SKM-1 treated with dmso at 0.1 percent for 144 hours (cell line): ENCODE measurements at regions not wholly inside any gene's neighbourhood (a gene's known extent, or its start where the extent isn't known, plus 50 kb on each side); places are given as distances from the start of the nearest gene placed in this dataset.
A peak's percentile ranks its signal among the peaks of the same experiment; 100 is the strongest.

Source experiments
- DNase-seq: peaks from one replicate; lab custom pipeline; 2025; ENCODE audit not compliant: unreplicated experiment; lab: John Stamatoyannopoulos, UW

DNA sequence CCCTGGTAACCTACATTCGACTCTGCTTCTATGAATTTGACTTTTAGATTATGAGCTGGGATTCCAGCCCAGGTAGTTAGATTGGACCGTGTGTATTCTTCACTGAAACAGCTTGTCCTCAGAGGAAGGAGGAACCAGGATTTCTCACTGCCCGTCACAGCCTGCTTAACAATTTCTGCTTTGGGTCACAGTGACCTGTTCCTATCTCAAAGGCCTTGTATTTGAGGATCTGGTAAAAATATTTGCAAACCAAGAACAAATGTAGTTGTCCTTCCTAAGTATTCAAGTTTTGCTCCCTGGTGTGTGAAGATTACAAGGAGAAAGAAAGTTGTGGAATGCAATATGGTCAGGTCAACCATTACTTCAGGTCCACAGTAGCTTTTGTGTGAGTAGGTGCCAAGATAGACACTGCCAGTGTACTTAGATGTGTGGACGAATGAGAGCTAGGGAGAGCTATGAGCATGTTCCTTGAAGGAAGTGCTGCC is 55.1 kb downstream of the KIF4B start:
- no peak for DNase-seq

GRCh38 chr5:155069961-155070360 is 56.4 kb downstream of the KIF4B start:
- DNase-seq: no peak

DNA sequence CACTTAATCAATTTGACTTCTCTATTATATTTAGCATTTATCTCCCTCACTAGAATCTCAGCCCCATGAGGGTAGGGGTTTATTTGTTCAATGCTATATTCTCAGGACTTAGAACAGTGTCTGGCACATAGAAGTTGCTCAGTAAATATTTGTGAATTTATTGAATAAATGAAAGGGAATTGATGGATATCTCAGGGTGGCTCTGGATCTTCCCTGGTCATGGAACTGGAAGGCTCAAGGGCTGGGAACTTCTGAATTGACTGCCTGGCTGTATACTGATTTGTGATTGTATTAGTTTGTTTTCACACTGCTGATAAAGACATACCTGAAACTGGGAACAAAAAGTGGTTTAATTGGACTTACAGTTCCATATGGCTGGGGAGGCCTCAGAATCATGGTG is 57.2 kb downstream of the KIF4B start:
- DNase-seq: no peak

DNA sequence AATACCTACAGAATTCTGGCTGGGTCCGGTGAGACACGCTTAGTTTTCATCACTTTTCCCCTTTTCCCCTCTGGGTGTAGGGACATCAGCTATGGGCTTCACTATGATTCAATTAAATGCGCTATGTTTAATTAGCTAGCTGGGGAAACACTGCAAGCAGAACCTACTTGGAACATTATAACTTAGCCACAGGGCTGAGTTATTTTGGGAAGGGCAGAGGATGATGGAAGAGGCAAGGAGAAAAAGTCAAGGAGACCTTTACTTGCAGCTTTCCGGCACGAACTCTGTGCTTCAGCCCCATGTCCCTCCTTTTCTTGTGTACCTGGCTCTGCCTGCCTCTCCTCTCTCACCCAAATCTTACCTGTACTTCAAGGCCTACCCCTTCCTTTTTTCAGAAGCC is 62.8 kb downstream of the KIF4B start:
- no peak for DNase-seq

- DNase-seq: no peak
Observed at GRCh38 chr5:155079698-155080097, 66.1 kb downstream of the KIF4B start.

DNA sequence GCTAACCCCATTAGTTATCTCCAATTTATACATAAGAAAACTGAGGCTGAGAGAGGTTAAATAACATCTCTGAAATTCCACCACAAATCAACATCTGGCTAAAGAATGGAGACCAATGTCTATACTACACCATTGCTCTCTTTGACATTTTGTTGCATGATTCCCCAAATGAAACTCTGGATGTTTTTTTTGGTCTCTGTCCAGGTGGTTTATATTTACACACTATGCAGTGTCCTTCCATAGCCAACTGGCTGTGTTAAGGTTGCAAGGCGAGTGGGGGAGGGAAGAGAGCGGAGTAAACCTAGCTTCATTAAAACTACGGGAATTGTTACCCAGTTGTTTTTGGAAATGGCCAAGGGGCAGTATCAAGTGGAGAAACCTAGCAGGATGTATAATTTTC is 67.2 kb downstream of the KIF4B start:
- DNase-seq: no peak

GRCh38 chr5:155081618-155082017 is 68.1 kb downstream of the KIF4B start:
- no peak for DNase-seq

DNA sequence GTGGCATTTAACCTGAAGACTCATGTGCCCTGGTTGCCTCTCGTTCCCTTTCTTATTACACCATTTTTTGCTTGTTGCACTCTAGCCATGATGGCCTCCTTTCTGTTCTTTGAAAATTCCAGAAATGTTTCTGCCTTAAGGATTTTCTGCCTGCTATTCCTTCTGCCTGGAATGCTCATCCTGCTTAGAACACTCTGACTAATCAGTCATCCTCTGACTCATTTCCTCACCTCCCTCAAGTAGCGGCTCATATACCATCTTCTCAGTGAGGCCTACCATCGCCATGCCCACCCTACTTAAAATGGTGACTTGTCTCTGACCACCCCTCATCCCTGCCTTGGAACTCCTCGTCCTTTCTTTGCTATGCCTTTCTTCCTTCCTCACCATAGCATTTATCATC is 68.8 kb downstream of the KIF4B start:
- no peak for DNase-seq

DNA sequence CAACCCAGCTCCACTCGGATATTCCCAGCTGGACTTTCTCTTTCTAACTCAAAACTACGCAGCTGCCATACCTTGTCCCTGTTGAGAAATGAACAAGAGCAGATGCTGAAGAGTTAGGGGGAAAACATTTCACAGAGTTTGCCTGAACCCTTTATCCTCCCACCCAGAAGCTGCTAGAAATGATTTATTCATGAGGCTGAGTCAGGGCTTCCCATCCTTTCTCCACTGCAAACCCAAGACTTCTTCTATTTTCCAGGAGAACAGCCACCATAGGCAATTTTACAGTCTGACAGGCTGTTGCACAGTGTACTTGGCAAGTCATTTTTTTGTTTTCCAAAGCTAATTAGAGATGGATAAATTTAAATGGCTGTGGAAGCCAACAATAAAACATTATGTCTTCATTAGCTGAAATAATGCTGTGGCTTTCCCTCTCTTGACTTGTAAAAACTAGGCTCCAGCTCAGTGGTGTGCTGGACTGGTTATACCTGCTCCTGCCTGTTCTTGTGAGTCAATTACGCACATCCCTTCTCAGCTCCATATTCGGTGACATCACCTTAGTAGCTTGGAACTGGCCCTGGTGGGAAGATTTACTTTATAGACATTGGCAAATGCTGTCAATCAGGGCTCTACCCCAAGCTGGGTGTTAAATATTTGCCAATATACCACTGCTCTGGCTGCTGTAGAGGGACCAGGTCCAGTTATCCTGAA is 71.9 kb downstream of the KIF4B start:
- no peak for DNase-seq

DNA sequence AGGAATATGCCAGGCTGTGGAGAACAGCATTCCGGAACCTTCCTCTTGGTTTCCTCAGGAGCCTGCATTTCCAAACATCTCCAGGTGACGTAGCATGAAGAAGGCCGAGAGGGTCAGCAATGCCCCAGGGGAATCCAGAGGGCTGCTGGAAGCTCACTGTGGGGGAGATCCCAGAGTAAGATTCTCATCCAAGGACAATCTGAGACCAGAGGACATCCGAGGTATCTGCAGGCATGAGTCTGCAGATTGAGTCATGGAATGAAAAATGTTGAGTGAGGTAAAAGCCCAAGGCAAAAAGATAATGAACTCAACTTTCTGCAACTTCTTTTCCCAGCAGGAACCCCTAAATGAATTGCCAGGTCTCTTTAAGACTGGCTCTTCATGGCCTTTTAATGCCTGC is 73.5 kb downstream of the KIF4B start:
- DNase-seq: no peak

DNA sequence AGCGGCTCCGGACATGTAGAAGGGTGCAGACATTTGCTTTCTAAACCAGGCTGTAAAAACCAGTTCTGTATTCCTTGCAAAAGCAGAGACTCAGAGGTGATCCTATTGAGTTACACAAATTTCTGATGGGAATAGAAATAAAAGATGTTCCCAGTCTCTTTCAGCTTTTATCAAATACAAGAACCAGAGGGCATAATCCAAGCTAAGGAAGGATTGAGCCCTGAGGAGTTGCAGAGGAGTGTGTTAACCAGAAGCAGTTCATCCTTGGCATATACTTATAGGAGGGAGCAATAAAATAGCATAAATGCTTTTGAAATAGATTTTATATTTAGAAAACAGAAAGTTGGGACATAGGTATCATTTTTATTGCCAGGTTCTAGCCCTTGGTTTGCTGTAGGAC is 75.3 kb downstream of the KIF4B start:
- DNase-seq: no peak

- DNase-seq: no peak
Observed at GRCh38 chr5:155089643-155090042, 76.1 kb downstream of the KIF4B start.

GRCh38 chr5:155091063-155091648 is 77.6 kb downstream of the KIF4B start:
- no peak for DNase-seq

- peak; percentile 48 for DNase-seq
Observed at GRCh38 chr5:155091768-155092717, 78.5 kb downstream of the KIF4B start.

GRCh38 chr5:155094455-155094854 is 80.9 kb downstream of the KIF4B start:
- peak; percentile 43 for DNase-seq

DNA sequence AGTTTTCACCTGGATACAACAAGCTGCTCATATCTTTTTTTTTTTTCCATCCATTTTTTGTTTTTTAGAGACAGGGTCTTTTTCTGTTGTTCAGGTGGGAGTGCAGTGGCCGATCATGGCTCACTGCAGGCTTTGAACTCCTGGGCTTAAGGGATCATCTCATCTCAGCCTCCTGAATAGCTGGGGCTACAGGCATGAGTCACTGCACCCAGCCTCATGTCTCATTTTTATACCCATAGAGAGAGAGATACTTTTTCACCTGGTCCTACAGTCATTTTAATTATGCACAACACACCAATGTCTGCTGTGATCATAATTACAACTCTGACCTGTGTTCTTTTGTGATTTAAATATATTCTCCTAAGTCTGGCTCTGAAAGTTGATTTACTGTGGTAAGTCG is 84.4 kb downstream of the KIF4B start:
- DNase-seq: no peak

DNA sequence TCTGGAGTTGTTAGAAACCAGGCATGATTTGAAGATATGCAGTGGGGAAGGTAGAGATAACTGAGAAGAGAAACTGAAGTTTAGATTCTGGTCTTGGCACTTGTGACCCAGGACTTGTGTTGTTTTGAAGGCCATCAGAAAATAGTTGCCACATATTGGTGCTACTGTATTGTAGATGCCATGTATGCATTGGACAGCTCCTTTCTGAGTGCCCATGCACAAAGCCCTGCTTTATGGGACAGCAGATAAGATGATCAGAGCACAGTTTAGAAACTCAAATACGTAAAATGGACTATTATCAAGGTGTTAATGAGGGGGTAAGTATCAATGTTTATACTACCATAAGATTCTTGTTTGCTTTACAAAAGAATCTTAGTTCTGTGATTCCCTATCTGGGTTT is 84.9 kb downstream of the KIF4B start:
- DNase-seq: no peak

DNA sequence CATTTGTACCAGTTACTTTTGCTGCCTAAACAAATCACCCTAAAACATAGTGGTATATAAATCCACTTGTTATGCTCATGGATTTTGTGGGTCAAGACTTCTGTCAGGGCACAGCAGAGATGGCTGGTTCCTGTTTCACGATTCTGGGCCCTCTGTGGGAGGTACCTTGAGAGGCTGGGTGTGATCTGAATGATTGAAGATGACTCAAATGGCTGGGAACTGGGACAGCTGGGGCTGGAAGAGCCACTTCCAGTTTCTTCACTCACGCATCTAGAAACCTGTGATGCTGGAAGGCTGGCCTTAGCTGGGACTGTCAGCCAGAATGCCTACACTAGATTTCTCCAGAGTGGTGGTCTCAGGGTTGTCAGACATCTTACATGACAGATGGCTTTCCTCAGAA is 88.1 kb downstream of the KIF4B start:
- DNase-seq: no peak

DNA sequence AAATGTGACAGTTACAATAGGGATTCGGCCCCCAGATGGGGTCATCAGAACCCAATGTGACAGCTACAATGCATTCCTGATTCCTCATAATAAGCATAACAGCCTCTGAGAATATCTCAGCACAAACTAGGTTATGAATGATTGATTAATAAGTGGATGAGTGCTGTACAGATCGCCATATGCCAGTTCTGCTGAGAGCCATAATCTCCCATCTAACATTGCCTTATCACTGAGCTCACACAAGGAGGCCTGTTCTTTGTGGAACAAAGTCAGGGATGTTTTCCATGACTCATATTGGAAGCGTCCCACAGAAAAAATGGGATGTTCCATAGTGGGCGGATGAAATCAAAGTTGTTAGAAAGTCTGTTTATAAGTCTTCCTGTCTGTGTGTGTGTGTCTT is 89.6 kb downstream of the KIF4B start:
- DNase-seq: no peak

GRCh38 chr5:155104441-155104840 is 90.9 kb downstream of the KIF4B start:
- DNase-seq: no peak

- DNase-seq: no peak
Observed at GRCh38 chr5:155106221-155106620, 92.7 kb downstream of the KIF4B start.

DNA sequence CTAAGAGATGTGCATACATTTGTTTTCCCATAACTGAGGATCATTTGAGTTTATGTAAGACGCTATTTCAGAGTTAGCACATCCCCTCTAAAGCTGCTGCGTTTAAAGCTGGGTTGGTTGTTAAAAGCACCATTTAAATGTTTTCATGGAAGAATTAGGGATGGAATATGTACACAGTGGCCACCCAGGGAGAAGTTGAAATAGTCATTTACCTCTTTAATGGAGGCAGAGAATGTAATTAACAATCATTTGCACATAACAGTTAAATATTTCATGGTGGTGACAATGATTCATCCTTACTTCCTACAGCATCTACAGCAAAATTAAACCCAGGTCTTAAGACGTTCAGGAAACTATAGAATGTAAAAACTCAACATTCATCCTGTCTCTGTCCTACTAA is 100.3 kb downstream of the KIF4B start:
- DNase-seq: no peak
